ENCODE measurements at regions not wholly inside any gene's neighbourhood (a gene's known extent, or its start where the extent isn't known, plus 50 kb on each side); places are given as distances from the start of the nearest gene placed in this dataset.

GRCh38 chr11:15653191-15653710 lies 538.5 kb downstream of the INSC start:
- TF ChIP-seq POLR2A (IDR thresholded peaks at IDR 0.05; ENCODE audit: low read depth, low read length): no peak
- FAIRE-seq: no peak
- no peak for DNase-seq (ENCODE audit: insufficient read length, low spot score)

- TF ChIP-seq POLR2A (IDR thresholded peaks at IDR 0.05; ENCODE audit: low read depth, low read length): no peak
- no peak for FAIRE-seq
- no peak for DNase-seq (ENCODE audit: insufficient read length, low spot score)
These were observed 539.7 kb downstream of the INSC start for GRCh38 chr11:15654451-15654850.

GRCh38 chr11:15655552-15655951 lies 540.8 kb downstream of the INSC start:
- TF ChIP-seq POLR2A (IDR thresholded peaks at IDR 0.05; ENCODE audit: low read depth, low read length): no peak
- FAIRE-seq (no peak), DNase-seq (ENCODE audit: insufficient read length, low spot score) (no peak)

- DNase-seq (ENCODE audit: insufficient read length, low spot score) (no peak), FAIRE-seq (no peak)
- TF ChIP-seq POLR2A (IDR thresholded peaks at IDR 0.05; ENCODE audit: low read depth, low read length): no peak
These were observed 542.5 kb downstream of the INSC start for GRCh38 chr11:15657264-15657663.

- TF ChIP-seq POLR2A (IDR thresholded peaks at IDR 0.05; ENCODE audit: low read depth, low read length): no peak
- FAIRE-seq: no peak
- DNase-seq (ENCODE audit: insufficient read length, low spot score): no peak
These were observed 545.8 kb downstream of the INSC start for GRCh38 chr11:15660496-15660895.

DNA sequence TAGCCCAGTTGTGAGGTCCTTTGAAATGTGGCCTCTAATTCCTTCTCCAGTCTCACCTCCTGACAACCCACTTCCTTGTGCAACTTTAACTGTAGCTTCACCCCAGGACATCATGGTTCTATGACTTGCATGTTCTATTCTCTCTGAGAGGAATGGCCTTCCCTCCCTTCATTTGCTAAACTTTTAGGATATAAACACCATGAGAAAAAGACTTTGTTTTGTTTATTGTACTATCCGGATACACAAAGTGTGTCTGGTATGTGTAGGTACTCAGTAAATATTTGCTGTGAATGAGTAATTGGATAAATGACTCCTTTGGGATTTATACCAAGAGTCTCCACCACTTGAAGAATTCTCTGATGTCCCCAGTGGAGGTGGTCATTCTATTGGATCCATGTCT lies 547.6 kb downstream of the INSC start:
- no peak for FAIRE-seq
- TF ChIP-seq POLR2A (IDR thresholded peaks at IDR 0.05; ENCODE audit: low read depth, low read length): no peak
- no peak for DNase-seq (ENCODE audit: insufficient read length, low spot score)

- DNase-seq (ENCODE audit: insufficient read length, low spot score) (no peak), FAIRE-seq (no peak)
- no peak for TF ChIP-seq POLR2A (IDR thresholded peaks at IDR 0.05; ENCODE audit: low read depth, low read length)
These were observed 549.1 kb downstream of the INSC start for GRCh38 chr11:15663777-15664218.

- TF ChIP-seq POLR2A (IDR thresholded peaks at IDR 0.05; ENCODE audit: low read depth, low read length): no peak
- DNase-seq (ENCODE audit: insufficient read length, low spot score) (no peak), FAIRE-seq (no peak)
These were observed 550.7 kb downstream of the INSC start for GRCh38 chr11:15665368-15665871.

DNA sequence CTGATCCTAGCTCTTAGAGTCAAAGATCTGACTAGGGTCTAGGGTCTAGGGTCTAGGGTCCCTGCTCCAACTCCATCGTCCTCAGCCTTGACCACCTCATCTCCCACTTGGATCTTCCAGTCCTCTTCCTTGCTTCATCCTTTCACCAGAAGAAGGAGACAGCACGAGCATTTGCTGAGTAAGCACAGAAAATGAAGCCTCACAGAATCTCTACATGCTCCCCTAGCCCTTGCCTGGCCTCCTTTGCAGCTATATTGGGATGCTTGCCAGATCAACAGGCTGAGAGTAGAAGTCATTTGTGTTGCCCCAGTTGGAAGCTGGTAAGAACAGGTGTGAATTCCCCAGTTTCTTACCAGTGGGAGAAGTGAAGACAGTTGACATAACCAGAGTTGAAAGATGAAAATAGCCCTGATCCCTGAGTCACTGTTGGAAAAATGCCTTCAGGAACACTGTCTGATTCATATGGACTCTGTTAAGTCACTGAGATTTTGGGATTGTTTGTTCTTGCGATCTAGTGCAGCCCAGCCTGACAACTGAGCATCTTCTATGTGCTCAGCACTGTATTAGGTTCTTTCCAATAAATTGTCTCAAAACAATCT lies 552.5 kb downstream of the INSC start:
- TF ChIP-seq POLR2A (IDR thresholded peaks at IDR 0.05; ENCODE audit: low read depth, low read length): no peak
- DNase-seq (ENCODE audit: insufficient read length, low spot score): no peak
- no peak for FAIRE-seq

DNA sequence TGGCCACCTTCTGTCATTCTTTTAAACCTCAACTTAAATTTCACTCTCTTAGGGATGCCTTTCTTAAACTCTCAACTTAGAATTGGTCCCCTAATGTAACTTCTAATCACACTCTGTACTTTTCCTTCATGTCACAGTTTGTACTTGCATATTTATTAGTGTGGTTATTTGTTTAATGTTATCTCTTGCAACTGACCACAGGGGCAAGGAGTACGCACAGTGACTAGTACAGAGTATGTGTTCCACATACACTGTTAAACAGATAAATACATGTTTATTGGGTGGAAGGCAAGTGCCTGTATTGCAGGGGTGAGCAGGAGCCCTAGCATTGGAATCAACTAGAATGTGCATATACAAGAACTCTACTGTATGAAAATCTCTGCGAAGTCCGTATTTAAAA lies 554.0 kb downstream of the INSC start:
- DNase-seq (ENCODE audit: insufficient read length, low spot score) (no peak), FAIRE-seq (no peak)
- no peak for TF ChIP-seq POLR2A (IDR thresholded peaks at IDR 0.05; ENCODE audit: low read depth, low read length)

- FAIRE-seq: no peak
- no peak for DNase-seq (ENCODE audit: insufficient read length, low spot score)
These were observed 555.9 kb downstream of the INSC start for GRCh38 chr11:15670520-15671070.

GRCh38 chr11:15671216-15671615 lies 556.5 kb downstream of the INSC start:
- TF ChIP-seq POLR2A (IDR thresholded peaks at IDR 0.05; ENCODE audit: low read depth, low read length): no peak
- DNase-seq (ENCODE audit: insufficient read length, low spot score) (no peak), FAIRE-seq (no peak)

More at GRCh38 chr11:15670520-15671070, 555.9 kb downstream of the INSC start:
- TF ChIP-seq POLR2A (IDR thresholded peaks at IDR 0.05; ENCODE audit: low read depth, low read length): no peak

DNA sequence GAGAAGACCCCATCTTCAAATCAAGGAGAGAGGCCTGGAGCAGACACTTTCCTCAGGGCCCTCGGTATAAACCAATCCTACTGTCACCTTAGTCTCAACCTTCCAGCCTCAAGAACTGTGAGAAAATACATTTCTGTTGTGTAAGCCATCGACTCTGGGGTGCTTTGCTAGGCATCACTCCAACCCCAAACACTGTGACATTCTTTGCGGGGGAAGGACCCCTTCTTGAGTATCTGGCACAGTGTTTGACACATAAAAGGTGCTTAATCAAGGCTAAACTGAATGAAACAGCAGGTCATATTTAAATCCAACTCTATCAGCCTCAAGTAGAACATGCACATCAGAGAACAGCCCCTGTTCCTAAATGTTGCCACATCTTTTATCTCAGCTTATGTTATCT lies 558.1 kb downstream of the INSC start:
- FAIRE-seq (no peak), DNase-seq (ENCODE audit: insufficient read length, low spot score) (no peak)
- TF ChIP-seq POLR2A (IDR thresholded peaks at IDR 0.05; ENCODE audit: low read depth, low read length): no peak

- DNase-seq (ENCODE audit: insufficient read length, low spot score): no peak
- TF ChIP-seq POLR2A (IDR thresholded peaks at IDR 0.05; ENCODE audit: low read depth, low read length): no peak
- no peak for FAIRE-seq
These were observed 558.7 kb downstream of the INSC start for GRCh38 chr11:15673408-15673831.

- TF ChIP-seq POLR2A (IDR thresholded peaks at IDR 0.05; ENCODE audit: low read depth, low read length): no peak
- no peak for DNase-seq (ENCODE audit: insufficient read length, low spot score)
- no peak for FAIRE-seq
These were observed 560.0 kb downstream of the INSC start for GRCh38 chr11:15674756-15675155.

All from H54 (cell line).